OCI-LY7 (cell line): ENCODE measurements at regions not wholly inside any gene's neighbourhood (a gene's known extent, or its start where the extent isn't known, plus 50 kb on each side); places are given as distances from the start of the nearest gene placed in this dataset.

Experiments
- BruUV-seq: library from RNA; stranded (reverse); fragments of 400-500 nt; replicated peaks from 2 replicates; lab custom pipeline; 2021; lab: Mats Ljungman, UMichigan
- CTCF ChIA-PET: fragments of 300-600 bp; sonication (Branson Sonifier 250); formaldehyde crosslinking; loops from one replicate; lab custom pipeline; 2022; ENCODE audit warnings: antibody characterized with exemption; ENCODE audit not compliant: unreplicated experiment; lab: Charles Lee
- POLR2A ChIA-PET: fragments of 300-600 bp; sonication (Branson Sonifier 250); formaldehyde crosslinking; loops from one replicate; lab custom pipeline; 2022; ENCODE audit warnings: antibody characterized with exemption; lab: Charles Lee
- DNase-seq: peaks from one replicate; pipeline ENCODE4 v3.0.0-alpha.2; 2015; ENCODE audit warnings: low spot score
- H2AFZ ChIP-seq: fragments of 200-600 bp; sonication (generic), shearing (Covaris generic); 2 replicates; pipeline ENCODE4 v1.6.1; 2014; ENCODE audit warnings: mild to moderate bottlenecking, antibody characterized with exemption, low read length, moderate library complexity
- H3K27ac ChIP-seq: fragments of 200-600 bp; sonication (generic); 2 replicates; pipeline ENCODE4 v1.5.1; 2014; ENCODE audit warnings: mixed run types, low read depth, mild to moderate bottlenecking, moderate library complexity, low read length, inconsistent platforms; ENCODE audit not compliant: poor library complexity, severe bottlenecking
- H3K36me3 ChIP-seq: fragments of 200-600 bp; sonication (generic); 2 replicates; pipeline ENCODE4 v1.6.1; 2014; ENCODE audit warnings: mild to moderate bottlenecking, antibody characterized with exemption, low read length, moderate library complexity, mixed read lengths; ENCODE audit not compliant: insufficient read depth
- H3K4me1 ChIP-seq: fragments of 200-600 bp; sonication (generic); 2 replicates; pipeline ENCODE4 v1.5.1; 2014; ENCODE audit warnings: mild to moderate bottlenecking, low read length; ENCODE audit not compliant: insufficient read depth, poor library complexity, severe bottlenecking
- H3K4me2 ChIP-seq: fragments of 200-600 bp; sonication (generic); 2 replicates; pipeline ENCODE4 v1.6.1; 2014; ENCODE audit warnings: mild to moderate bottlenecking, low read length
- H3K4me3 ChIP-seq: fragments of 200-600 bp; sonication (generic); 2 replicates; pipeline ENCODE4 v1.5.1; 2014; ENCODE audit warnings: mild to moderate bottlenecking, low read depth, low read length; ENCODE audit not compliant: poor library complexity, severe bottlenecking
- H3K79me2 ChIP-seq: fragments of 200-600 bp; sonication (generic); 2 replicates; pipeline ENCODE4 v1.6.1; 2016; ENCODE audit warnings: low read depth, mild to moderate bottlenecking, low read length, moderate library complexity, mixed read lengths; ENCODE audit not compliant: insufficient read depth
- H3K9me2 ChIP-seq: fragments of 200-600 bp; sonication (generic); 2 replicates; pipeline ENCODE4 v1.6.1; 2016; ENCODE audit warnings: mild to moderate bottlenecking, low read length, mixed read lengths; ENCODE audit not compliant: insufficient read depth
- H3K9me3 ChIP-seq: fragments of 200-600 bp; sonication (generic); 2 replicates; pipeline ENCODE4 v1.6.1; 2014; ENCODE audit warnings: mild to moderate bottlenecking, mixed run types, low read length, mixed read lengths
- H4K20me1 ChIP-seq: fragments of 200-600 bp; sonication (generic); 2 replicates; pipeline ENCODE4 v1.6.1; 2014; ENCODE audit warnings: mild to moderate bottlenecking, antibody characterized with exemption, low read length, moderate library complexity, mixed read lengths; ENCODE audit not compliant: insufficient read depth
- EZH2phosphoT487 ChIP-seq: fragments of 200-600 bp; sonication (generic); IDR thresholded peaks from 2 replicates; pipeline ENCODE4 v1.6.1; 2018; ENCODE audit warnings: low read depth, borderline replicate concordance, mild to moderate bottlenecking, mixed run types, antibody characterized with exemption, low read length, moderate library complexity, mixed read lengths
- intact Hi-C: fragments of 100-400 bp; cut with micrococcal nuclease; formaldehyde crosslinking; loops from one replicate; pipeline ENCODE4 v1.10.0; 2022; ENCODE audit not compliant: unreplicated experiment
- TF ChIP-seq, protein P1 (sequence below): fragments of 200-600 bp; sonication (generic); conservative IDR thresholded peaks from 2 replicates; pipeline ENCODE4 v1.5.1; 2014; ENCODE audit warnings: mild to moderate bottlenecking, antibody characterized with exemption, low read length, moderate library complexity, mixed read lengths

DNA sequence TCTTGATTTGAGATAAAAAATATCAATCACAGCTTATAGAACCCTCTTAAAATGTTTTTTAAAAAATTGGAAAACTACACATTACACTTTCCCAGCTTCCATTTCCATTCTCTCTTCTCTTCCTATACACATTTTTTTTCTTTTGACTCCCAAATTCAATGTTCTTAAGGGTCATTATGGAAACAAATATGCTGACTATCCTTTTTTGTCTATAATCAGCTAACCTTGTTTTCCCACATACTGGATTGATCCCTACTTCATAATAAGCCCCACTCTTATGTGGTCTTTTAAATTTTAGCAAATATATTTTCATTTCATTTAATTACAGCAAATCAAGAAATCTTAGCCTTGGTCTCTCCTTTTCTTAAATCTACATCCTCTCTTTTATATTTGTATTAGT lies 378.4 kb downstream of the MEI4 start:
- intact Hi-C loops = no loop called here
- Histone ChIP-seq H3K27ac (no peak overlapping the region), H2AFZ (no peak overlapping the region), H3K4me2 (no peak overlapping the region), H4K20me1 (no peaks in the 10 kb centered on the region), H3K9me2 (no peaks in the 10 kb centered on the region), H3K4me1 (no peaks in the 10 kb centered on the region), H3K9me3 (no peaks in the 10 kb centered on the region), H3K79me2 (no peaks in the 10 kb centered on the region), H3K4me3 (no peak overlapping the region), H3K36me3 (no peaks in the 10 kb centered on the region)
- no peak for DNase-seq
- ChIA-PET POLR2A (no interaction called here), CTCF (no interaction called here)
- no peak for TF ChIP-seq EZH2phosphoT487
- BruUV-seq = no TSS peak

DNA sequence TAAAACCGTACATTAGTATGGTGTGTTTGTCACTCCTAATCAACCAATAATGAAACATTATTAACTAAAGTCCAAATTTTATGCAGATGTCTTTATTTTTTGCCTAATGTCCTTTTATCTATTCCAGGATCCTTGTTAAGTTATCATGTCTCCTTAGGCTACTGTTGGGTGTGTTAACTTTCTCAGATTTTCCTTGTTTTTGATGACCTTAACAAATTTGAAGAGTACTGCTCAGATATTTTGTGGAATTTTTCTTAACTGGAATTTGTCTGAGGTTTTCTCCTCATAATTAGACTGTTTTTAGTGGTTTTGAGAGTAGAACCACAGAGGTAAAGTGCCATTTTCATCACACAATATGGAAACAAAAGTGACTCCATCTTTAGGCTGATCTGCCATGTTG lies 406.3 kb downstream of the MEI4 start:
- POLR2A ChIA-PET = no interaction called here
- H3K27ac ChIP-seq = no peak overlapping the region
- no peaks in the 10 kb centered on the region for H3K79me2 ChIP-seq
- CTCF ChIA-PET = no interaction called here
- no peaks in the 10 kb centered on the region for H4K20me1 ChIP-seq
- intact Hi-C loops = no loop called here
- no peaks in the 10 kb centered on the region for H3K9me3 ChIP-seq
- DNase-seq = no peak
- BruUV-seq = no TSS peak
- H3K4me3 ChIP-seq = no peak overlapping the region
- H3K9me2 ChIP-seq = no peaks in the 10 kb centered on the region
- H3K4me1 ChIP-seq = no peaks in the 10 kb centered on the region
- no peaks in the 10 kb centered on the region for H3K36me3 ChIP-seq
- no peak overlapping the region for H2AFZ ChIP-seq
- TF ChIP-seq, protein P1, sequence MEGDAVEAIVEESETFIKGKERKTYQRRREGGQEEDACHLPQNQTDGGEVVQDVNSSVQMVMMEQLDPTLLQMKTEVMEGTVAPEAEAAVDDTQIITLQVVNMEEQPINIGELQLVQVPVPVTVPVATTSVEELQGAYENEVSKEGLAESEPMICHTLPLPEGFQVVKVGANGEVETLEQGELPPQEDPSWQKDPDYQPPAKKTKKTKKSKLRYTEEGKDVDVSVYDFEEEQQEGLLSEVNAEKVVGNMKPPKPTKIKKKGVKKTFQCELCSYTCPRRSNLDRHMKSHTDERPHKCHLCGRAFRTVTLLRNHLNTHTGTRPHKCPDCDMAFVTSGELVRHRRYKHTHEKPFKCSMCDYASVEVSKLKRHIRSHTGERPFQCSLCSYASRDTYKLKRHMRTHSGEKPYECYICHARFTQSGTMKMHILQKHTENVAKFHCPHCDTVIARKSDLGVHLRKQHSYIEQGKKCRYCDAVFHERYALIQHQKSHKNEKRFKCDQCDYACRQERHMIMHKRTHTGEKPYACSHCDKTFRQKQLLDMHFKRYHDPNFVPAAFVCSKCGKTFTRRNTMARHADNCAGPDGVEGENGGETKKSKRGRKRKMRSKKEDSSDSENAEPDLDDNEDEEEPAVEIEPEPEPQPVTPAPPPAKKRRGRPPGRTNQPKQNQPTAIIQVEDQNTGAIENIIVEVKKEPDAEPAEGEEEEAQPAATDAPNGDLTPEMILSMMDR = no peak
- H3K4me2 ChIP-seq = no peak overlapping the region

DNA sequence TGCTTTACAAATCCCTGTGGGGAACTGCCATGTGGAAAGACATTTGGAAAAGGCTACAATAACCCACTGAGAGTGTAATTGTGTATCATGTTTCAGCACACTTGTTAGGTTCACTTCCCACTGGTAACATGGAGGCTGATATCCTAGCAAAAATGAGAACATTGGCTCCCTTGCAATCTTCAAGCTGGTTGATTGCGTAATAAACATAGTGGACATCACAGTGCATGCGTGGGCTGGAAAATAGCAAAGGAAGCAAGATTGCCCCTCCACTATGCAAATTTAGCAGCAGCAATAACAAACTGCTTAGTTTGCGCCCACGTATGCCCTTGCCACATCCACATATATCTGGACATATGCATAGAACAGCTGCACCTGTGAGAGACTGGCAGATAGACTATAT lies 410.2 kb downstream of the MEI4 start:
- Histone ChIP-seq H3K9me3 (no peaks in the 10 kb centered on the region), H3K4me1 (no peaks in the 10 kb centered on the region), H3K9me2 (no peaks in the 10 kb centered on the region), H2AFZ (no peak overlapping the region), H3K79me2 (no peaks in the 10 kb centered on the region), H3K4me2 (no peak overlapping the region), H3K27ac (no peak overlapping the region), H4K20me1 (no peaks in the 10 kb centered on the region), H3K36me3 (no peaks in the 10 kb centered on the region), H3K4me3 (no peak overlapping the region)
- no TSS peak for BruUV-seq
- POLR2A ChIA-PET = no interaction called here
- TF ChIP-seq EZH2phosphoT487 = no peak
- TF ChIP-seq, protein P1 = no peak
- no peak for DNase-seq
- intact Hi-C loops = no loop called here
- CTCF ChIA-PET = no interaction called here
